ENCODE measurements at regions not wholly inside any gene's neighbourhood (a gene's known extent, or its start where the extent isn't known, plus 50 kb on each side); places are given as distances from the start of the nearest gene placed in this dataset.

DNA sequence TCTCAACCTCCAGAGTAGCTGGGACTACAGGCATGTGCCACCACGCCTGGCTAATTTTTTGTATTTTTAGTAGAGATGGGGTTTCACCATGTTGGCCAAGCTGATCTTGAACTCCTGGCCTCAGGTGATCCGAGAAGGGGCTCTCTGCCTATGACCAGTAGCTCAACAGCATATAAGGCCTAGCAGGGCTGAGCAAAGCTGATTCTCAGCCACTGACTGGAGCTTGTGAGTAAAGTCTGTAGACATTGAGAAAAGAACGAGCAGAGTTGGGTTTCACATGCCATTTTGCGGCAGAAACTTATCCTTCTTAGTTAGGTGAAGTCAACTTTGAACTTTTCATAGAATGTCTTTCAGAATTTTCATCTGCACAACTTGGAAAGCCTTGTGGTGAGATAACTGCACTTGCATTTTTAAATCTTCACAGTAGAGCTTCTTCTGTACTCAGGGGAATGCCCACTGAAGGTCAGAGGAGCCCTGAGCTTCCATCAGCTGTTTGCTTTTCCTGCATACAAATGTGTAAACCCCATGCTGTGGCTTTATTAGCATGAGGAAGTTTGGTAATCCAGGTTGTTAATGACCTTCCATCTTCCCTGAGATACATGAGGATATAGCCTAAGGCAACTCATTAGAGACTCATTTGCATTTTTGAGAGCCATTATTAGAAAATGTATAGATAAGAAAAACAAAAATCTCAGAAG lies 602.4 kb downstream of the METTL4 start:
- no peak for DNase-seq
- no peaks in the 10 kb centered on the region for H4K20me1 ChIP-seq (ENCODE audit: insufficient read depth, low read length)
- no peak overlapping the region for H3K4me2 ChIP-seq (ENCODE audit: low read depth, low read length)
- no peak for TF ChIP-seq EZH2 (optimal IDR thresholded peaks at IDR 0.05; ENCODE audit: low read depth, low read length)
- TF ChIP-seq EZH2phosphoT487 (IDR thresholded peaks at IDR 0.05; ENCODE audit: low read length), result no peak
- TF ChIP-seq, protein P1, sequence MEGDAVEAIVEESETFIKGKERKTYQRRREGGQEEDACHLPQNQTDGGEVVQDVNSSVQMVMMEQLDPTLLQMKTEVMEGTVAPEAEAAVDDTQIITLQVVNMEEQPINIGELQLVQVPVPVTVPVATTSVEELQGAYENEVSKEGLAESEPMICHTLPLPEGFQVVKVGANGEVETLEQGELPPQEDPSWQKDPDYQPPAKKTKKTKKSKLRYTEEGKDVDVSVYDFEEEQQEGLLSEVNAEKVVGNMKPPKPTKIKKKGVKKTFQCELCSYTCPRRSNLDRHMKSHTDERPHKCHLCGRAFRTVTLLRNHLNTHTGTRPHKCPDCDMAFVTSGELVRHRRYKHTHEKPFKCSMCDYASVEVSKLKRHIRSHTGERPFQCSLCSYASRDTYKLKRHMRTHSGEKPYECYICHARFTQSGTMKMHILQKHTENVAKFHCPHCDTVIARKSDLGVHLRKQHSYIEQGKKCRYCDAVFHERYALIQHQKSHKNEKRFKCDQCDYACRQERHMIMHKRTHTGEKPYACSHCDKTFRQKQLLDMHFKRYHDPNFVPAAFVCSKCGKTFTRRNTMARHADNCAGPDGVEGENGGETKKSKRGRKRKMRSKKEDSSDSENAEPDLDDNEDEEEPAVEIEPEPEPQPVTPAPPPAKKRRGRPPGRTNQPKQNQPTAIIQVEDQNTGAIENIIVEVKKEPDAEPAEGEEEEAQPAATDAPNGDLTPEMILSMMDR (IDR thresholded peaks at IDR 0.05; ENCODE audit: low read length), result no peak
- H3K9me3 ChIP-seq (replicated peaks; ENCODE audit: insufficient read depth, low read length), result no peaks in the 10 kb centered on the region
- no peaks in the 10 kb centered on the region for H3K79me2 ChIP-seq (ENCODE audit: low read length)
- no peaks in the 10 kb centered on the region for H3K9me2 ChIP-seq (replicated peaks; ENCODE audit: insufficient read depth, low read length)
- H2AFZ ChIP-seq (ENCODE audit: low read length), result no peak overlapping the region
- no peaks in the 10 kb centered on the region for H3F3A ChIP-seq (ENCODE audit: insufficient read depth, low read length)
- no peak overlapping the region for H3K27ac ChIP-seq (ENCODE audit: low read length)
- no peak overlapping the region for H3K9ac ChIP-seq (ENCODE audit: low read length)
- H3K27me3 ChIP-seq (replicated peaks; ENCODE audit: insufficient read depth, low read length), result no peaks in the 10 kb centered on the region
- no peaks in the 10 kb centered on the region for H3K4me1 ChIP-seq (ENCODE audit: low read length)
- H3K36me3 ChIP-seq (replicated peaks; ENCODE audit: insufficient read depth, low read length), result no peaks in the 10 kb centered on the region
- no peak overlapping the region for H3K4me3 ChIP-seq (ENCODE audit: low read length)

DNA sequence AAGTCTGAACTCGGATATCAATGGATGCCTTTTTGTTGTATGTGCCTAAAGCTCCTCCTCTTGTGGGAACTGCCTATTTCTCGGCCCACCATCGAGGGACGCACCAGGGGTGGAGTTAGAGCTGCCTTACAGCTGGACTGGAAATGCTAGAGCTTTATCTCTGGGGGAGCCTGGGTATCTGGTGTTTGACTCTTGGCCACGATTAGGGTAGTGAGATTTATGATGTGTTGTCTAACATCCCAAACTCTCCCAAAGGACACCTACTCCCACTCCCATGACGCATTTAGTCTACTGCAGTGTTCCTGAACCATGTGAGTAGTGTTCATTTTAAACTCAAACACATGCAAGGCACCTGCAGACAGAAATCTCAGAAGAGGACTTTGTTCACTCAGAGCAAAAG lies 594.8 kb downstream of the METTL4 start:
- Histone ChIP-seq H3K9me3 (replicated peaks; ENCODE audit: insufficient read depth, low read length) (no peaks in the 10 kb centered on the region), H3K4me1 (ENCODE audit: low read length) (no peaks in the 10 kb centered on the region), H3K4me2 (ENCODE audit: low read depth, low read length) (no peak overlapping the region), H3K9me2 (replicated peaks; ENCODE audit: insufficient read depth, low read length) (no peaks in the 10 kb centered on the region), H2AFZ (ENCODE audit: low read length) (no peak overlapping the region), H3K4me3 (ENCODE audit: low read length) (no peak overlapping the region), H4K20me1 (ENCODE audit: insufficient read depth, low read length) (no peaks in the 10 kb centered on the region), H3K79me2 (ENCODE audit: low read length) (no peaks in the 10 kb centered on the region), H3K36me3 (replicated peaks; ENCODE audit: insufficient read depth, low read length) (no peaks in the 10 kb centered on the region), H3F3A (ENCODE audit: insufficient read depth, low read length) (no peaks in the 10 kb centered on the region), H3K27me3 (replicated peaks; ENCODE audit: insufficient read depth, low read length) (no peaks in the 10 kb centered on the region), H3K9ac (ENCODE audit: low read length) (no peak overlapping the region), H3K27ac (ENCODE audit: low read length) (no peak overlapping the region)
- TF ChIP-seq, protein P1 (IDR thresholded peaks at IDR 0.05; ENCODE audit: low read length), result no peak
- TF ChIP-seq EZH2 (optimal IDR thresholded peaks at IDR 0.05; ENCODE audit: low read depth, low read length) (no peak), EZH2phosphoT487 (IDR thresholded peaks at IDR 0.05; ENCODE audit: low read length) (no peak)
- DNase-seq, result no peak

DNA sequence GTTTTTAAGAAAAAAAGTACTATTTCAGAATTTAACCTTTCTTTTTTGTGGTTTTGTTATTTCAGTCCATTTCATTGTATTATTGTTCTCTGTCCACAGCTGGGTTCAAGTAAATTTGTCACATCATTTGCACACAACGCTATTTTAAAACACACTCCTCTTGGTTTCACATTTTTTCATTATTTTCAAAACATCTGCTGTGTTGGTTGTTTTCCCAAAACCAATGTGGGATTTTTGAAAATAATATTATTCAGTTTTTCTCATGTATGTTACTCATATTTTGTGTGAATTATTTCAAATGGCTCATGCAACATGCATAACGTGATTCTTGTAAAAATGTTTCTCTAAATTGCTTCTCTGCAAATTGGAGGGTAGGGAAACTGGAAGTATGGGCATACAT lies 589.2 kb downstream of the METTL4 start:
- no peaks in the 10 kb centered on the region for H3F3A ChIP-seq (ENCODE audit: insufficient read depth, low read length)
- no peaks in the 10 kb centered on the region for H3K79me2 ChIP-seq (ENCODE audit: low read length)
- H3K9ac ChIP-seq (ENCODE audit: low read length), result no peak overlapping the region
- H3K27me3 ChIP-seq (replicated peaks; ENCODE audit: insufficient read depth, low read length), result no peaks in the 10 kb centered on the region
- H3K36me3 ChIP-seq (replicated peaks; ENCODE audit: insufficient read depth, low read length), result no peaks in the 10 kb centered on the region
- H3K27ac ChIP-seq (ENCODE audit: low read length), result no peak overlapping the region
- no peak for DNase-seq
- no peak overlapping the region for H3K4me2 ChIP-seq (ENCODE audit: low read depth, low read length)
- H4K20me1 ChIP-seq (ENCODE audit: insufficient read depth, low read length), result no peaks in the 10 kb centered on the region
- H3K9me3 ChIP-seq (replicated peaks; ENCODE audit: insufficient read depth, low read length), result no peaks in the 10 kb centered on the region
- no peaks in the 10 kb centered on the region for H3K9me2 ChIP-seq (replicated peaks; ENCODE audit: insufficient read depth, low read length)
- no peak overlapping the region for H2AFZ ChIP-seq (ENCODE audit: low read length)
- TF ChIP-seq EZH2phosphoT487 (IDR thresholded peaks at IDR 0.05; ENCODE audit: low read length) (no peak), EZH2 (optimal IDR thresholded peaks at IDR 0.05; ENCODE audit: low read depth, low read length) (no peak)
- TF ChIP-seq, protein P1 (IDR thresholded peaks at IDR 0.05; ENCODE audit: low read length), result no peak
- no peak overlapping the region for H3K4me3 ChIP-seq (ENCODE audit: low read length)
- no peaks in the 10 kb centered on the region for H3K4me1 ChIP-seq (ENCODE audit: low read length)
